HG02840 (cell line): ENCODE measurements at regions not wholly inside any gene's neighbourhood (a gene's known extent, or its start where the extent isn't known, plus 50 kb on each side); places are given as distances from the start of the nearest gene placed in this dataset.

Source experiments
- ATAC-seq: cut with Tn5 transposase; IDR thresholded peaks from one replicate; pipeline ENCODE4 v1.9.1; 2021; ENCODE audit warnings: mild to moderate bottlenecking, moderate library complexity, moderate number of reproducible peaks; ENCODE audit not compliant: unreplicated experiment, low FRiP score

GRCh38 chr2:65499216-65499615, 66.8 kb upstream of the SPRED2 start:
- no peak for ATAC-seq

GRCh38 chr2:65498396-65498795, 66.0 kb upstream of the SPRED2 start:
- no peak for ATAC-seq

- no peak for ATAC-seq
Observed at GRCh38 chr2:65495251-65495877, 63.0 kb upstream of the SPRED2 start.

- no peak for ATAC-seq
Observed at GRCh38 chr2:65494078-65494477, 61.7 kb upstream of the SPRED2 start.

- ATAC-seq: no peak
Observed at GRCh38 chr2:65491381-65491905, 59.0 kb upstream of the SPRED2 start.

- no peak for ATAC-seq
Observed at GRCh38 chr2:65490222-65490621, 57.8 kb upstream of the SPRED2 start.

- ATAC-seq: no peak
Observed at GRCh38 chr2:65489269-65489668, 56.9 kb upstream of the SPRED2 start.

- ATAC-seq: no peak
Observed at GRCh38 chr2:65488527-65488926, 56.1 kb upstream of the SPRED2 start.

- no peak for ATAC-seq
Observed at GRCh38 chr2:65487404-65487803, 55.0 kb upstream of the SPRED2 start.

- ATAC-seq: no peak
Observed at GRCh38 chr2:65486802-65487201, 54.4 kb upstream of the SPRED2 start.

GRCh38 chr2:65486282-65486681, 53.9 kb upstream of the SPRED2 start:
- ATAC-seq: no peak

- ATAC-seq: no peak
Observed at GRCh38 chr2:65485839-65486238, 53.4 kb upstream of the SPRED2 start.

- no peak for ATAC-seq
Observed at GRCh38 chr2:65483763-65484162, 51.4 kb upstream of the SPRED2 start.

GRCh38 chr2:65482971-65483370, 50.6 kb upstream of the SPRED2 start:
- ATAC-seq: no peak
